CD1c-positive myeloid dendritic cell (primary cell): ENCODE measurements at regions not wholly inside any gene's neighbourhood (a gene's known extent, or its start where the extent isn't known, plus 50 kb on each side); places are given as distances from the start of the nearest gene placed in this dataset.

Experiments used
- DNase-seq: peaks from one replicate; pipeline ENCODE4 v3.0.0-alpha.2; 2016; ENCODE audit errors: extremely low spot score

GRCh38 chr11:76276781-76277155 lies 70.5 kb upstream of the WNT11 start:
- no peak for DNase-seq

GRCh38 chr11:76276046-76276780 lies 69.9 kb upstream of the WNT11 start:
- DNase-seq, result no peak

- no peak for DNase-seq
These were observed 69.1 kb upstream of the WNT11 start for GRCh38 chr11:76275446-76275845.

GRCh38 chr11:76271068-76271467 lies 64.8 kb upstream of the WNT11 start:
- no peak for DNase-seq

- DNase-seq, result no peak
These were observed 64.1 kb upstream of the WNT11 start for GRCh38 chr11:76270389-76270788.

GRCh38 chr11:76269661-76270261 lies 63.5 kb upstream of the WNT11 start:
- no peak for DNase-seq

GRCh38 chr11:76269247-76269646 lies 62.9 kb upstream of the WNT11 start:
- no peak for DNase-seq

GRCh38 chr11:76268498-76268897 lies 62.2 kb upstream of the WNT11 start:
- no peak for DNase-seq

- no peak for DNase-seq
These were observed 61.3 kb upstream of the WNT11 start for GRCh38 chr11:76267556-76267955.

GRCh38 chr11:76266286-76267100 lies 60.2 kb upstream of the WNT11 start:
- peak; percentile 9 for DNase-seq

GRCh38 chr11:76265771-76266241 lies 59.5 kb upstream of the WNT11 start:
- no peak for DNase-seq

GRCh38 chr11:76263657-76264056 lies 57.4 kb upstream of the WNT11 start:
- DNase-seq, result no peak

GRCh38 chr11:76263166-76263565 lies 56.9 kb upstream of the WNT11 start:
- no peak for DNase-seq

GRCh38 chr11:76260296-76260925 lies 54.1 kb upstream of the WNT11 start:
- DNase-seq, result no peak

GRCh38 chr11:76259299-76259908 lies 53.1 kb upstream of the WNT11 start:
- no peak for DNase-seq

- DNase-seq, result no peak
These were observed 50.9 kb upstream of the WNT11 start for GRCh38 chr11:76257074-76257719.

- DNase-seq, result no peak
These were observed 50.1 kb upstream of the WNT11 start for GRCh38 chr11:76256448-76256847.
